ENCODE measurements at regions not wholly inside any gene's neighbourhood (a gene's known extent, or its start where the extent isn't known, plus 50 kb on each side); places are given as distances from the start of the nearest gene placed in this dataset.

GRCh38 chr1:166221316-166221715, 54.5 kb upstream of the FAM78B start:
- no peak for DNase-seq (ENCODE audit: low read depth in 2 of 2)

GRCh38 chr1:166233750-166234366, 67.1 kb upstream of the FAM78B start:
- no peak for DNase-seq (ENCODE audit: low read depth in 2 of 2)

- DNase-seq (ENCODE audit: low read depth in 2 of 2) = no peak
These were observed 68.9 kb upstream of the FAM78B start for GRCh38 chr1:166235728-166236127.

- no peak for DNase-seq (ENCODE audit: low read depth in 2 of 2)
These were observed 70.9 kb upstream of the FAM78B start for GRCh38 chr1:166237675-166238074.

GRCh38 chr1:166253076-166253779, 86.4 kb upstream of the FAM78B start:
- no peak for DNase-seq (ENCODE audit: low read depth in 2 of 2)

GRCh38 chr1:166258017-166258416, 91.2 kb upstream of the FAM78B start:
- no peak for DNase-seq (ENCODE audit: low read depth in 2 of 2)

- DNase-seq (ENCODE audit: low read depth in 2 of 2) = no peak
These were observed 94.7 kb upstream of the FAM78B start for GRCh38 chr1:166261511-166261910.

- DNase-seq (ENCODE audit: low read depth in 2 of 2) = no peak
These were observed 103.8 kb upstream of the FAM78B start for GRCh38 chr1:166270476-166271150.

- no peak for DNase-seq (ENCODE audit: low read depth in 2 of 2)
These were observed 104.3 kb upstream of the FAM78B start for GRCh38 chr1:166271151-166271538.

GRCh38 chr1:166272155-166272554, 105.4 kb upstream of the FAM78B start:
- DNase-seq (ENCODE audit: low read depth in 2 of 2) = no peak

GRCh38 chr1:166272851-166273250, 106.0 kb upstream of the FAM78B start:
- no peak for DNase-seq (ENCODE audit: low read depth in 2 of 2)

- no peak for DNase-seq (ENCODE audit: low read depth in 2 of 2)
These were observed 106.8 kb upstream of the FAM78B start for GRCh38 chr1:166273618-166274017.

GRCh38 chr1:166282391-166283137, 115.8 kb upstream of the FAM78B start:
- DNase-seq (ENCODE audit: low read depth in 2 of 2) = no peak

GRCh38 chr1:166283190-166283589, 116.4 kb upstream of the FAM78B start:
- no peak for DNase-seq (ENCODE audit: low read depth in 2 of 2)

GRCh38 chr1:166283600-166283999, 116.8 kb upstream of the FAM78B start:
- DNase-seq (ENCODE audit: low read depth in 2 of 2) = no peak

- no peak for DNase-seq (ENCODE audit: low read depth in 2 of 2)
These were observed 122.7 kb upstream of the FAM78B start for GRCh38 chr1:166289309-166290050.

- no peak for DNase-seq (ENCODE audit: low read depth in 2 of 2)
These were observed 128.9 kb upstream of the FAM78B start for GRCh38 chr1:166295656-166296055.

- DNase-seq (ENCODE audit: low read depth in 2 of 2) = no peak
These were observed 131.2 kb upstream of the FAM78B start for GRCh38 chr1:166297993-166298392.

- DNase-seq (ENCODE audit: low read depth in 2 of 2) = no peak
These were observed 134.0 kb upstream of the FAM78B start for GRCh38 chr1:166300767-166301166.

- DNase-seq (ENCODE audit: low read depth in 2 of 2) = no peak
These were observed 136.4 kb upstream of the FAM78B start for GRCh38 chr1:166302989-166303758.

GRCh38 chr1:166304131-166304530, 137.3 kb upstream of the FAM78B start:
- no peak for DNase-seq (ENCODE audit: low read depth in 2 of 2)
